ENCODE measurements at regions not wholly inside any gene's neighbourhood (a gene's known extent, or its start where the extent isn't known, plus 50 kb on each side); places are given as distances from the start of the nearest gene placed in this dataset.

DNA sequence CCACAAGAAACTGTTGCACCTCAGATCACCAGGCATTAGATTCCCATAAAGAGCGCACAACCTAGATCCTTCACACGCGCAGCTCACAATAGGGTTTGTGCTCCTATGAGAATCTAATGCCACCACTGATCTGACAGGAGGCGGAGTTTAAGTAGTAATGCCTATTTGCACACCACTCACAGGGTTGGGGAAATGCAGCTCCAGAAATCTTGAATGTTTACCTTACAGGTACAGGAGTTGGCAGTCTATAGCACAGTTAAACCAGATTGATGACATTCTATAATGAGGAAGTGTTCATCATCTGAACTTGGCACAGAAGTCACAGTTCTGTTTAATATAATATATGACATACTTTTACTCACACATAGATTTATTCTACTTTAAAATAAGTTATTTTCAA, 732.2 kb upstream of the ZNF608 start (continued):
- TF ChIP-seq, protein P1, sequence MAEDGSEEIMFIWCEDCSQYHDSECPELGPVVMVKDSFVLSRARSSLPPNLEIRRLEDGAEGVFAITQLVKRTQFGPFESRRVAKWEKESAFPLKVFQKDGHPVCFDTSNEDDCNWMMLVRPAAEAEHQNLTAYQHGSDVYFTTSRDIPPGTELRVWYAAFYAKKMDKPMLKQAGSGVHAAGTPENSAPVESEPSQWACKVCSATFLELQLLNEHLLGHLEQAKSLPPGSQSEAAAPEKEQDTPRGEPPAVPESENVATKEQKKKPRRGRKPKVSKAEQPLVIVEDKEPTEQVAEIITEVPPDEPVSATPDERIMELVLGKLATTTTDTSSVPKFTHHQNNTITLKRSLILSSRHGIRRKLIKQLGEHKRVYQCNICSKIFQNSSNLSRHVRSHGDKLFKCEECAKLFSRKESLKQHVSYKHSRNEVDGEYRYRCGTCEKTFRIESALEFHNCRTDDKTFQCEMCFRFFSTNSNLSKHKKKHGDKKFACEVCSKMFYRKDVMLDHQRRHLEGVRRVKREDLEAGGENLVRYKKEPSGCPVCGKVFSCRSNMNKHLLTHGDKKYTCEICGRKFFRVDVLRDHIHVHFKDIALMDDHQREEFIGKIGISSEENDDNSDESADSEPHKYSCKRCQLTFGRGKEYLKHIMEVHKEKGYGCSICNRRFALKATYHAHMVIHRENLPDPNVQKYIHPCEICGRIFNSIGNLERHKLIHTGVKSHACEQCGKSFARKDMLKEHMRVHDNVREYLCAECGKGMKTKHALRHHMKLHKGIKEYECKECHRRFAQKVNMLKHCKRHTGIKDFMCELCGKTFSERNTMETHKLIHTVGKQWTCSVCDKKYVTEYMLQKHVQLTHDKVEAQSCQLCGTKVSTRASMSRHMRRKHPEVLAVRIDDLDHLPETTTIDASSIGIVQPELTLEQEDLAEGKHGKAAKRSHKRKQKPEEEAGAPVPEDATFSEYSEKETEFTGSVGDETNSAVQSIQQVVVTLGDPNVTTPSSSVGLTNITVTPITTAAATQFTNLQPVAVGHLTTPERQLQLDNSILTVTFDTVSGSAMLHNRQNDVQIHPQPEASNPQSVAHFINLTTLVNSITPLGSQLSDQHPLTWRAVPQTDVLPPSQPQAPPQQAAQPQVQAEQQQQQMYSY (CRISPR knock-in tag; IDR thresholded peaks at IDR 0.05), result no peak
- TF ChIP-seq, protein P2, sequence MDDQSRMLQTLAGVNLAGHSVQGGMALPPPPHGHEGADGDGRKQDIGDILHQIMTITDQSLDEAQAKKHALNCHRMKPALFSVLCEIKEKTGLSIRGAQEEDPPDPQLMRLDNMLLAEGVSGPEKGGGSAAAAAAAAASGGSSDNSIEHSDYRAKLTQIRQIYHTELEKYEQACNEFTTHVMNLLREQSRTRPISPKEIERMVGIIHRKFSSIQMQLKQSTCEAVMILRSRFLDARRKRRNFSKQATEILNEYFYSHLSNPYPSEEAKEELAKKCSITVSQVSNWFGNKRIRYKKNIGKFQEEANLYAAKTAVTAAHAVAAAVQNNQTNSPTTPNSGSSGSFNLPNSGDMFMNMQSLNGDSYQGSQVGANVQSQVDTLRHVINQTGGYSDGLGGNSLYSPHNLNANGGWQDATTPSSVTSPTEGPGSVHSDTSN (IDR thresholded peaks at IDR 0.05; ENCODE audit: insufficient replicate concordance, low read depth, low read length), result no peak
- TF ChIP-seq IKZF1 (conservative IDR thresholded peaks at IDR 0.05) (no peak), PAX5 (IDR thresholded peaks at IDR 0.05; ENCODE audit: borderline replicate concordance, low read depth, low read length) (no peak), NR2C2 (IDR thresholded peaks at IDR 0.05; ENCODE audit: borderline replicate concordance, control insufficient read depth, insufficient read length, low read depth) (no peak), NFYB (IDR thresholded peaks at IDR 0.05; ENCODE audit: insufficient read depth, low read depth, low read length) (no peak), EED (IDR thresholded peaks at IDR 0.05; ENCODE audit: low read depth) (no peak)

DNA sequence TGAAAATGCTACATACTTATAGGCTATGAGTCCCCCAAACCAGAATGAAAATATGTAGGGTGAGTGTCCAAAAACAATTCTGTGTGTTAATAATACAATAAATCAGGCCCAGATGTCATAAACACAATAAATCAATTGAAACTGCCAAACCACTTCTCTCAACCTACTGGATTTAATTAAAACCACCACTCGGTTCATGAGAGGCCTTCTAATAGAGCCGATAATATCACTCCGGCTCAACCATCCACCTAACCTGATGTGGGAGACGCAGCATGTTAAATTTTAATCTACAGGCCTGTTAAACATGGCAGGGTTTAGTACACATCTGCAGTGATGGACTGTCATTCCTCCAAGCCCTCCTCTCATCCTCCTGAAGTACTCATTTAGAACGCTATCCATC, 734.5 kb upstream of the ZNF608 start:
- intact Hi-C loops (cut with micrococcal nuclease; ENCODE audit: unreplicated experiment), result no loop called here
- DNase-seq (ENCODE audit: low read depth, low spot score), result no peak
- no peak overlapping the region for H2AFZ ChIP-seq (ENCODE audit: control insufficient read depth, low read depth, low read length)
- CTCF ChIA-PET, result no interaction called here
- no peaks in the 10 kb centered on the region for H3K27me3 ChIP-seq (replicated peaks in 1 of 2; ENCODE audit: control insufficient read depth in 2 of 2, insufficient read depth in 2 of 2, low read length in 1 of 2)
- no peak overlapping the region for H3K4me2 ChIP-seq (ENCODE audit: control insufficient read depth, insufficient read depth)
- no peaks in the 10 kb centered on the region for H4K20me1 ChIP-seq (ENCODE audit: control insufficient read depth, insufficient read depth)
- BruUV-seq (replicated peaks), result no TSS peak
- RAD21 ChIA-PET (ENCODE audit: unreplicated experiment), result no interaction called here
- in situ Hi-C loops (cut with MboI), result no loop called here
- no peak overlapping the region for H3K9ac ChIP-seq (ENCODE audit: control insufficient read depth, insufficient read depth, low read length)
- ATAC-seq, result no peak
- SMC1A ChIA-PET (ENCODE audit: uncharacterized antibody, unreplicated experiment), result no interaction called here
- POLR2A ChIA-PET, result no interaction called here
- H3K36me3 ChIP-seq (ENCODE audit: control insufficient read depth in 2 of 2, insufficient read depth in 2 of 2, low read length in 1 of 2), result no peaks in the 10 kb centered on the region
- H3K27ac ChIP-seq (ENCODE audit: control insufficient read depth, insufficient read depth), result no peak overlapping the region
- no peak overlapping the region for H3K4me3 ChIP-seq
- FAIRE-seq, result no peak
- no peaks in the 10 kb centered on the region for H3K4me1 ChIP-seq (ENCODE audit: control insufficient read depth, insufficient read depth, low read length)
- no peaks in the 10 kb centered on the region for H3K9me3 ChIP-seq (replicated peaks; ENCODE audit: control insufficient read depth, insufficient read depth, low read length)
- 59% methylated on average over 5 of the region's 5 CpGs for WGBS (ENCODE audit: insufficient coverage, insufficient replicate concordance, low lambda C conversion rate, missing lambda C conversion rate)
- H3K79me2 ChIP-seq (ENCODE audit: control insufficient read depth, insufficient read depth, low read length), result no peaks in the 10 kb centered on the region
- TF ChIP-seq, protein P3, sequence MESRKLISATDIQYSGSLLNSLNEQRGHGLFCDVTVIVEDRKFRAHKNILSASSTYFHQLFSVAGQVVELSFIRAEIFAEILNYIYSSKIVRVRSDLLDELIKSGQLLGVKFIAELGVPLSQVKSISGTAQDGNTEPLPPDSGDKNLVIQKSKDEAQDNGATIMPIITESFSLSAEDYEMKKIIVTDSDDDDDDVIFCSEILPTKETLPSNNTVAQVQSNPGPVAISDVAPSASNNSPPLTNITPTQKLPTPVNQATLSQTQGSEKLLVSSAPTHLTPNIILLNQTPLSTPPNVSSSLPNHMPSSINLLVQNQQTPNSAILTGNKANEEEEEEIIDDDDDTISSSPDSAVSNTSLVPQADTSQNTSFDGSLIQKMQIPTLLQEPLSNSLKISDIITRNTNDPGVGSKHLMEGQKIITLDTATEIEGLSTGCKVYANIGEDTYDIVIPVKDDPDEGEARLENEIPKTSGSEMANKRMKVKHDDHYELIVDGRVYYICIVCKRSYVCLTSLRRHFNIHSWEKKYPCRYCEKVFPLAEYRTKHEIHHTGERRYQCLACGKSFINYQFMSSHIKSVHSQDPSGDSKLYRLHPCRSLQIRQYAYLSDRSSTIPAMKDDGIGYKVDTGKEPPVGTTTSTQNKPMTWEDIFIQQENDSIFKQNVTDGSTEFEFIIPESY (IDR thresholded peaks at IDR 0.05), result no peak
- TF ChIP-seq BRCA1 (IDR thresholded peaks at IDR 0.05; ENCODE audit: low read depth, low read length) (no peak), ETV6 (conservative IDR thresholded peaks at IDR 0.05 in 1 of 2, IDR thresholded peaks at IDR 0.05 in 1 of 2; ENCODE audit: borderline replicate concordance in 1 of 2, low read depth in 1 of 2) (no peak), HDAC2 (IDR thresholded peaks at IDR 0.05) (no peak), ZNF274 (IDR thresholded peaks at IDR 0.05; ENCODE audit: insufficient read depth, insufficient read length) (no peak), KAT2A (conservative IDR thresholded peaks at IDR 0.05; ENCODE audit: control insufficient read depth, low read depth, low read length) (no peak), RELA (IDR thresholded peaks at IDR 0.05; ENCODE audit: borderline replicate concordance, partially characterized antibody) (no peak), ZNF217 (IDR thresholded peaks at IDR 0.05) (no peak)
- TF ChIP-seq, protein P4, sequence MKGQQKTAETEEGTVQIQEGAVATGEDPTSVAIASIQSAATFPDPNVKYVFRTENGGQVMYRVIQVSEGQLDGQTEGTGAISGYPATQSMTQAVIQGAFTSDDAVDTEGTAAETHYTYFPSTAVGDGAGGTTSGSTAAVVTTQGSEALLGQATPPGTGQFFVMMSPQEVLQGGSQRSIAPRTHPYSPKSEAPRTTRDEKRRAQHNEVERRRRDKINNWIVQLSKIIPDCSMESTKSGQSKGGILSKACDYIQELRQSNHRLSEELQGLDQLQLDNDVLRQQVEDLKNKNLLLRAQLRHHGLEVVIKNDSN (IDR thresholded peaks at IDR 0.05; ENCODE audit: borderline replicate concordance, extremely low read length, insufficient read depth, low read depth, low read length), result no peak

Data from GM12878 (cell line).